ENCODE measurements at regions not wholly inside any gene's neighbourhood (a gene's known extent, or its start where the extent isn't known, plus 50 kb on each side); places are given as distances from the start of the nearest gene placed in this dataset.
A peak's percentile ranks its signal among the peaks of the same experiment; 100 is the strongest.

GRCh38 chr3:176697284-176697889 is 499.9 kb downstream of the TBL1XR1 start:
- DNase-seq = no peak

GRCh38 chr3:176696816-176697215 is 500.5 kb downstream of the TBL1XR1 start:
- DNase-seq = no peak

GRCh38 chr3:176692966-176693785 is 504.1 kb downstream of the TBL1XR1 start:
- no peak for DNase-seq

- DNase-seq = no peak
Measured at GRCh38 chr3:176692199-176692965, 504.9 kb downstream of the TBL1XR1 start.

GRCh38 chr3:176690083-176690869 is 507.0 kb downstream of the TBL1XR1 start:
- DNase-seq = no peak

DNA sequence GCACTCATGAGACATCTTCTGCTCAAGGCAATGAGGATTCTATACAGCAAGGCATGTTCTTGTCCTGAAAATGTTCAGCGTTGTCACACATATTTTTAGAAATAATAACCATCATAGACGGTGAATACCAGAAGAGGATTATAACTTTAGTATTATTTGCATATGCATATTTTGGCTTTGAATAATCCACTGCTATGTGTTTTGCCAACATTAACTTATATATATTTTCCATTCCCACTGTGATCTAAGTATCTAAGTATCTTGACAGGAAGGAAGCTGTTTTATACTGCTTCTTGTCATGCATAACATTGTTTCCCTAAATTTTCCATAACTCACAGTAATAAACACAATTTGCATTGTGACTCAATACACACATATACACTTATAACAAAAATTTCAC is 509.5 kb downstream of the TBL1XR1 start:
- DNase-seq = no peak

DNA sequence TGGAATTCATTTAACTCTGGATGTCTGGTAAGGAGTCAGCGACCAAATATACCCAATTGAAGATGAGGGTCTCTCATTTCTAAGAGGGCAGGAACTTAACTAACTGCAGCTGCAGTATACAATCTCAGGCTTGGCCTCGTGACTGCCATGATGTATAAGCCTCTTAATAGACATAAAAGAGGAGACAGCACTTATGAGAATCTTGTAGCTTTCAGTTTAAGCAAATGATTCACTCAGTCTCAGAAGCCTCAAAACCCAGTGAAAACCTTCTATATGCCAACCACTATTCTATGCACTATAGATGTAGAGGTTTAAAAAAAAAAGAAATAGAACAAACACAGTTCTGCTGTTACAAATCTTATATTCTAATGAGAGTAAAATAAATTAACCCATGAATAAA is 513.9 kb downstream of the TBL1XR1 start:
- no peak for DNase-seq

GRCh38 chr3:176663837-176664831 is 533.1 kb downstream of the TBL1XR1 start:
- peak; percentile 7 to 76 for DNase-seq

GRCh38 chr3:176663387-176663786 is 533.9 kb downstream of the TBL1XR1 start:
- no peak for DNase-seq

DNA sequence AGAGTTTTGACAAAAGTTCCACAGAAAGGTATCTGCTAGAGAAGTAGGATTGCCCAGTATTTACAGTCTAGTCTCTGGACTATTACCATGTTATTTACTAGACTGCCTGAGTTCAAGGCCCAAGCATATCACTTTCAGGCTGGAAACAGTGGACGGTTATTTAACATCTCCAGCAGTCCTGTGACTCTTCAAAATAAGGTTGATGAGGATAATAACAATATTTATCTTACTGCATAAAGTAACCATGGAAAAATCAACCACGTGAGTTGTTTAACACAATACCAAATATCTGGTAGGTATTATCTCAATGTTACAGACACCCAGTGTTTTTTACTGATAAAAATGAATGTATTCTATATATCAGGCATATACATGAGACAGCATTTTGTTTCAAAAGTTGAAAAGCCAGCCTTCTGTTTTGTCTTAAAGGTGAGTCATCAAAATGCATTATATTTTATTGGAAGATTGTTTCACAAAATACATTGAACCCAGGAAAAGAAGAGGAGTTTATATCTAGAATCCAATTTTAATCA is 535.8 kb downstream of the TBL1XR1 start:
- no peak for DNase-seq

DNA sequence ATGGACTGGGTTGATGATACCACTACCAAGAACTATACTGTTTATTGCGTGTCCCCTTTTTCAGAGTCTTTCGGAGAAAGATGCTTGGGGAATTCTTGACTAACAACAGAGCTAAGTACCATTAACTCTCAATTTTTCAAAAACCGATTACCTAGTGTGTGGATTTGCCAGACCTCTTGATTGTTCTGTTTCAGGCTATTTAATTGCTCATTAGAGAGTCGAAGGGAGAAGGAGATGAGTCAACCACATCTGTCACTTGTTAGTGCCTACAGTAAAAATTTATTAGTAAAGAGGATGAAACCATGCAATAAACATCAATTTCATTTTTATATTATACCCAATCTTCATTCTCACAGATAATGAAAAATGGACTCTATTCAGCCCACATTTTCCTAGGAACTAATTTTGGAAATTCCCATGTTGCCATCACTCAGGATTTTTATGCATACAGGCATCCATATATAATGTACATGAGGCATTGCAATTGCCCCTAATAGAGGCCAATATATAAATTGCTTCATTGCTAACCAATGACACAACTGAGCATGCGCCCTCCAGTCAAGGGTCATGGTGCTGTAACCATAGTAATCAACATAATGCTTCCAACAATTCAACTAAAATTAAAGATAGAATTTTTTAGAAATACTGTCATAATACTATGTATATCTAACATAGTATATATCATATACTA is 541.7 kb downstream of the TBL1XR1 start:
- DNase-seq = peak in 1 of 2 experiments; percentile 74

DNA sequence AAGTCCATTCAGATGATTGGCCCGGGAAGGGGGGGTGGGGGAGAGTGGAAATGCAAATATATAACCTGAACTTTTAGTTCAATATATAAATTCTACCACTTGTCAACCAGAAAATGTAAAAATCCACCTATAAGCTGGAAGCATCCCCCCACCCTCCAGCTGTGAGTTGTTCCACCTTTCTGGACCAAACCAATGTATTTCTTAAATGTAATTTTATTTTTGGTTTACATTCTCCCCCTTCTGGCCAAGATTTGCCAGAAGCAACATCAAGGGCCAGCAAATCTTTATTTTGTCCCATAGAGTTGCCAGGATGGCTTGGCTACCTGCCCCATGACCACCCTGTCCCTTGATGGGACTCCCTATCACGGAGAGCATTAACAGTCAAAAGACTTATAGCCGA is 545.7 kb downstream of the TBL1XR1 start:
- peak in 1 of 2 experiments; percentile 3 for DNase-seq

GRCh38 chr3:176650478-176650877 is 546.8 kb downstream of the TBL1XR1 start:
- DNase-seq = no peak

DNA sequence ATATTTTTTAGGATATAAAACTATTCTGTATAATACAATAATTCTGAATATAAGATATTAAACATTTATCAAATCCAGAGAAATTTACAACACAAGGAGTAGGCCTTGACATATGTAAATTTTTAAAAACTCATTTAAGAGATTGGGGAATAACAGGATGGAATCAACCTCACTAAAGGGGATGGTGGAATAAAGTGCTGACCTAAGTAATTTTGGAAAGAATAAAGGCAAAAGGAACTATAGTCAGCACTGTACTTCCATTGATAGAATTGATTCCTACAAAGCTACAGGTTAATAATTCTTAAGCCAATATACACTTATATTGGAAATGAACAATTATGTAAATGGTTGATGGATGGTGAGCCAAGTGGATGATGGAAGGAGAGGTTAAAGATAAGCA is 549.3 kb downstream of the TBL1XR1 start:
- DNase-seq = no peak

DNA sequence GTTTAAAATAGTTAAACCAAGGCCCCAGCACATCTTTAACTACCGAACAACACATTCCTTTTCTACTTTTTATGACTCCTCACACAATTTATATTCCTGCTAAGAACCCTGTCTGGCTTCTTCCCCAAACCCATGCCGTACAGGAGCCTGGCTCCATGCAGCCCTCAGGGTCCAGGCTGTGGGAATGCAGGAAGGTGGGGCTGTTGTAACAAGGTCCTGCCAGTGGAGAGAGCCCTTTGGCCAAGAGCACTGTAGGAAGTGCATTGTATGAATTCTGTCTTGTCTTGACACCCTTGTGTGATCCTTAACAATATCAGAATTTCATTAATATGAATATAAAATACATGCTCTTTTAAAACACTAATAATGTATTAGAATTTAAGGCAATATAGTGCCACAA is 563.8 kb downstream of the TBL1XR1 start:
- DNase-seq = peak in 1 of 2 experiments; percentile 6

- DNase-seq = no peak
Measured at GRCh38 chr3:176632925-176633324, 564.4 kb downstream of the TBL1XR1 start.

DNA sequence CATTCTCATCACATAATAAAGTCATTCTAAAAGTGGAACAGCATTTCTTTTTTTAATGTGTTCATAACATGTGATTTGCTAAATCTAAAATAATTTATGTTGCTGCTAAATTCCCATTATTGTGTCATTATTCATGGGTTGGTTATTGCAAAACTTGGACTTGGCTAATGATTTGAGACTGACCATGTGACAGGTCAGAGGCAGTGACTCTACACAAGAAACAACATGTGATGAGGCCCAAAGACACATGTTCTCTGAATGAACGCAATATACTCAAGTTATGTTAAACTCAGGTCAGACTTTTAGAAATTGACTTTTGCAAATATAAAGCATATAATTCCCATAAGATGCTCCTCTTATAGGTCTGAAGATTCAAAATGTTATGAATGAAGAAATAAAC is 566.1 kb downstream of the TBL1XR1 start:
- no peak for DNase-seq

- no peak for DNase-seq
Measured at GRCh38 chr3:176628101-176628639, 569.1 kb downstream of the TBL1XR1 start.

- no peak for DNase-seq
Measured at GRCh38 chr3:176623468-176624150, 573.7 kb downstream of the TBL1XR1 start.

- no peak for DNase-seq
Measured at GRCh38 chr3:176619833-176620232, 577.4 kb downstream of the TBL1XR1 start.

Measured in NCI-H524 (cell line).